Pancreas (tissue), 10 donors: ENCODE measurements at regions not wholly inside any gene's neighbourhood (a gene's known extent, or its start where the extent isn't known, plus 50 kb on each side); places are given as distances from the start of the nearest gene placed in this dataset.

Source experiments
- ATAC-seq, 4 donors: fragments of 200-7000 bp; cut with Tn5 transposase; one replicate each; pipeline versions ENCODE4 v1.8.0 to v1.9.1; 2020; ENCODE audit warnings: mild to moderate bottlenecking in 4 of 4, moderate library complexity in 4 of 4
- DNase-seq, 6 donors: peaks; one replicate each; pipeline ENCODE4 v3.0.0-alpha.2; 2020
- FAIRE-seq: peaks from 2 replicates; lab custom pipeline; 2012; peaks lifted over from hg19 to GRCh38; lab: Jason Lieb, UNC
- H3K27ac ChIP-seq, 4 donors: fragments of 200-600 bp; sonication (generic); 1 replicate in 3 of 4; 2 replicates in 1 of 4; pipeline versions ENCODE4 v1.5.0 to v1.8.0; 2020
- H3K27me3 ChIP-seq, 4 donors: fragments of 200-600 bp; one replicate each; pipeline ENCODE4 v1.8.0; 2021
- H3K36me3 ChIP-seq, 3 donors: fragments of 200-600 bp; sonication (generic) in 1 of 3; one replicate each; pipeline versions ENCODE4 v1.5.0 to v1.8.0; 2020 to 2021
- H3K4me1 ChIP-seq, 3 donors: fragments of 200-600 bp; one replicate each; pipeline ENCODE4 v1.8.0; 2021
- H3K4me3 ChIP-seq, 4 donors: fragments of 200-600 bp; sonication (generic) in 2 of 4; one replicate each; pipeline versions ENCODE4 v1.5.0 to v1.8.0; 2020 to 2021
- H3K9me3 ChIP-seq, 4 donors: fragments of 200-600 bp; one replicate each; pipeline ENCODE4 v1.8.0; 2021
- CTCF ChIP-seq, 4 donors: fragments of 200-600 bp; sonication (generic) in 3 of 4; IDR thresholded peaks; one replicate each; pipeline versions ENCODE4 v1.5.0 to v1.8.0; 2021; ENCODE audit warnings: antibody characterized with exemption in 4 of 4
- WGBS, 2 donors: extraction: QIAGEN DNeasy Blood & Tissue Kit; methylation state at CpG; one replicate each; pipeline ENCODE4 v1.1.7; 2013; 5-methylcytosine and 5-hydroxymethylcytosine counted together
- intact Hi-C, 3 donors: fragments of 100-400 bp; cut with DNase I; formaldehyde crosslinking; loops; one replicate each; pipeline versions ENCODE4 v1.11.1 to v1.14.2; 2022
- donor health status: healthy with polysubstance abuse.
- donor health status: DM: no; HTN: no; CAD: no; lungs with moderate emphysema.
- donor health status: DM: no; HTN: no; CAD: no.
- donor health status: control.
- donor health status: control.
- donor health status: Bipolar disorder and iron deficiency.
- donor health status: DM: yes; HTN: yes; CAD: no.
- donor health status: DM: no; HTN: no; CAD: no.
- donor health status: DM: no; HTN: no; CAD: no.
- donor health status: DM: yes; HTN: yes; CAD: no.

GRCh38 chr20:10936786-10937185 lies 263.0 kb upstream of the JAG1 start:
- no peaks in the 10 kb centered on the region for H3K27me3 ChIP-seq
- FAIRE-seq (no peak), ATAC-seq (no peak), DNase-seq (no peak)
- H3K4me1 ChIP-seq: no peaks in the 10 kb centered on the region
- H3K4me3 ChIP-seq: no peak overlapping the region
- intact Hi-C loops: no loop called here
- H3K27ac ChIP-seq: no peak overlapping the region
- no peak for TF ChIP-seq CTCF (IDR thresholded peaks at IDR 0.05)
- H3K36me3 ChIP-seq: no peaks in the 10 kb centered on the region
- WGBS, 2 donors: 89 to 92% methylated on average over 2 of the region's 2 CpGs
- no peaks in the 10 kb centered on the region for H3K9me3 ChIP-seq

GRCh38 chr20:10939331-10939941 lies 265.6 kb upstream of the JAG1 start:
- Histone ChIP-seq H3K27me3 (no peaks in the 10 kb centered on the region), H3K4me3 (no peak overlapping the region), H3K4me1 (no peaks in the 10 kb centered on the region), H3K27ac (no peak overlapping the region), H3K9me3 (no peaks in the 10 kb centered on the region), H3K36me3 (no peaks in the 10 kb centered on the region)
- no peak for TF ChIP-seq CTCF (IDR thresholded peaks at IDR 0.05)
- intact Hi-C loops: no loop called here
- ATAC-seq (peak in 3 of 4 donors; percentile 34 to 65 (median 60)), FAIRE-seq (no peak), DNase-seq (no peak)
- WGBS, 2 donors: 94% methylated on average over 2 of the region's 2 CpGs

DNA sequence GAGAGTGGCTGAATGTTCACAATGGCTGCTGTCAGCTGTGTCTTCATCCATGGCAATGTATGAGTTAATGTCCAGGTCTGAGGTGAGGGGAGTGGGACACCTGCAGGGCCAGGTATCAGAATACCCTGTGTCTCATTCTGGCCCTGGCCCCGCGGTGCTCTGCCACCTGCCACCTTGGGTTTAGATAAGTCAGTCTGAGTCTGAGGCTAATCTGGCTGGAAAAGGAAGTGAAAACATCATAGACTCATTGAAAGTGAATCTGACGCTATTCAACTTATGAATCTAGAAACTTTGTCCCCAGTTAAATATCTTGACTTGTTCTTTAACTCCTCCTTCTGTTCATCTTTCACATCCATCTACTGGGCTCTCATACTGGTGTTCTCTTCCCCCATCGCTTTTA lies 267.1 kb upstream of the JAG1 start:
- ATAC-seq: no peak
- Histone ChIP-seq H3K27ac (no peak overlapping the region), H3K9me3 (no peaks in the 10 kb centered on the region), H3K4me1 (no peaks in the 10 kb centered on the region), H3K4me3 (no peak overlapping the region), H3K27me3 (no peaks in the 10 kb centered on the region), H3K36me3 (no peaks in the 10 kb centered on the region)
- no peak for TF ChIP-seq CTCF (IDR thresholded peaks at IDR 0.05)
- WGBS, 2 donors: 51 to 56% methylated on average over 4 of the region's 4 CpGs
- DNase-seq: no peak
- no peak for FAIRE-seq
- intact Hi-C loops: no loop called here

- no peak for TF ChIP-seq CTCF (IDR thresholded peaks at IDR 0.05)
- intact Hi-C loops: no loop called here
- no peak overlapping the region for H3K27ac ChIP-seq
- no peaks in the 10 kb centered on the region for H3K36me3 ChIP-seq
- H3K4me1 ChIP-seq: no peaks in the 10 kb centered on the region
- H3K4me3 ChIP-seq: no peak overlapping the region
- no peaks in the 10 kb centered on the region for H3K9me3 ChIP-seq
- ATAC-seq: no peak
- no peak for FAIRE-seq
- no peaks in the 10 kb centered on the region for H3K27me3 ChIP-seq
- WGBS, 2 donors: 68 to 86% methylated on average over 4 of the region's 4 CpGs
- DNase-seq: no peak
These were observed 270.0 kb upstream of the JAG1 start for GRCh38 chr20:10943686-10944265.

GRCh38 chr20:10946124-10946880 lies 272.5 kb upstream of the JAG1 start:
- DNase-seq (no peak), FAIRE-seq (no peak), ATAC-seq (no peak)
- no peak for TF ChIP-seq CTCF (IDR thresholded peaks at IDR 0.05)
- H3K4me1 ChIP-seq: peaks cover 0 to 7% (median 5%) of the 10 kb centered on the region in 3 donors
- no peaks in the 10 kb centered on the region for H3K9me3 ChIP-seq
- H3K27me3 ChIP-seq: no peaks in the 10 kb centered on the region
- intact Hi-C loops: no loop called here
- H3K4me3 ChIP-seq: no peak overlapping the region
- 41 to 43% methylated on average over 2 of the region's 2 CpGs for whole genome bisulfite sequencing, 2 donors
- no peak overlapping the region for H3K27ac ChIP-seq
- no peaks in the 10 kb centered on the region for H3K36me3 ChIP-seq
